GM06990 (cell line): ENCODE measurements at regions not wholly inside any gene's neighbourhood (a gene's known extent, or its start where the extent isn't known, plus 50 kb on each side); places are given as distances from the start of the nearest gene placed in this dataset.

ENCODE experiments used
- DNase-seq: peaks from one replicate; pipeline ENCODE4 v3.0.0-alpha.2; 2011; ENCODE audit not compliant: insufficient read length; ENCODE audit errors: extremely low read depth
- H3K27me3 ChIP-seq: replicated peaks from 2 replicates; pipeline ENCODE4 v1.6.0; 2011; ENCODE audit warnings: low read length; ENCODE audit not compliant: control insufficient read depth, insufficient read depth
- H3K36me3 ChIP-seq: 2 replicates; pipeline ENCODE4 v1.5.1; 2011; ENCODE audit warnings: low read length; ENCODE audit not compliant: control insufficient read depth, insufficient read depth
- H3K4me3 ChIP-seq: replicated peaks from 2 replicates; pipeline ENCODE4 v1.5.1; 2011; ENCODE audit warnings: low read depth, mild to moderate bottlenecking, control low read depth, low read length
- TF ChIP-seq, protein P1 (sequence below): IDR thresholded peaks from 2 replicates; pipeline ENCODE4 v1.5.1; 2011; ENCODE audit warnings: low read length, control low read depth, mild to moderate bottlenecking, inconsistent platforms; ENCODE audit not compliant: insufficient read depth, poor library complexity, severe bottlenecking

- Histone ChIP-seq H3K27me3 (no peaks in the 10 kb centered on the region), H3K4me3 (no peak overlapping the region), H3K36me3 (no peaks in the 10 kb centered on the region)
- TF ChIP-seq, protein P1, sequence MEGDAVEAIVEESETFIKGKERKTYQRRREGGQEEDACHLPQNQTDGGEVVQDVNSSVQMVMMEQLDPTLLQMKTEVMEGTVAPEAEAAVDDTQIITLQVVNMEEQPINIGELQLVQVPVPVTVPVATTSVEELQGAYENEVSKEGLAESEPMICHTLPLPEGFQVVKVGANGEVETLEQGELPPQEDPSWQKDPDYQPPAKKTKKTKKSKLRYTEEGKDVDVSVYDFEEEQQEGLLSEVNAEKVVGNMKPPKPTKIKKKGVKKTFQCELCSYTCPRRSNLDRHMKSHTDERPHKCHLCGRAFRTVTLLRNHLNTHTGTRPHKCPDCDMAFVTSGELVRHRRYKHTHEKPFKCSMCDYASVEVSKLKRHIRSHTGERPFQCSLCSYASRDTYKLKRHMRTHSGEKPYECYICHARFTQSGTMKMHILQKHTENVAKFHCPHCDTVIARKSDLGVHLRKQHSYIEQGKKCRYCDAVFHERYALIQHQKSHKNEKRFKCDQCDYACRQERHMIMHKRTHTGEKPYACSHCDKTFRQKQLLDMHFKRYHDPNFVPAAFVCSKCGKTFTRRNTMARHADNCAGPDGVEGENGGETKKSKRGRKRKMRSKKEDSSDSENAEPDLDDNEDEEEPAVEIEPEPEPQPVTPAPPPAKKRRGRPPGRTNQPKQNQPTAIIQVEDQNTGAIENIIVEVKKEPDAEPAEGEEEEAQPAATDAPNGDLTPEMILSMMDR, result no peak
- no peak for DNase-seq
Measured at GRCh38 chr10:111677759-111678158, 505.8 kb downstream of the GPAM start.

DNA sequence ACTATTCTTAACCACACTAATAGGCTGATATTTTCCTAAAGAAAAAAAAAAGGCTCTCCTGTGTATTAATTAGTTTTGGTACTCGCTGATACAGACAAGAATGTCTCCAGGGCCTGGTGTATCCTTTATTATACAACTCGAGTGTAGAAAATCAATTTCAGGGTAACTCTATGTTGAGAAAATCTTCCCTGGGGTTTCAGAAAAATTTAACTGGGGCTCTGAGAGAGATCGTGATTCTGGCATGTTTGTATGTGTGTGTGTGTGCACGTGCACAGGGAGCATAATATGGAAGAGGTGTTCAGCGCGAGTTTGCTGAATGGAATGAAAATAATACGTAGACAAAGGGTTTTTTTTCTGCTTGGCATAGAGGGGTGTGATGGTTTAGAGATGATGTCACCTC lies 496.8 kb downstream of the GPAM start:
- DNase-seq, result no peak
- no peaks in the 10 kb centered on the region for H3K36me3 ChIP-seq
- TF ChIP-seq, protein P1, result no peak

DNA sequence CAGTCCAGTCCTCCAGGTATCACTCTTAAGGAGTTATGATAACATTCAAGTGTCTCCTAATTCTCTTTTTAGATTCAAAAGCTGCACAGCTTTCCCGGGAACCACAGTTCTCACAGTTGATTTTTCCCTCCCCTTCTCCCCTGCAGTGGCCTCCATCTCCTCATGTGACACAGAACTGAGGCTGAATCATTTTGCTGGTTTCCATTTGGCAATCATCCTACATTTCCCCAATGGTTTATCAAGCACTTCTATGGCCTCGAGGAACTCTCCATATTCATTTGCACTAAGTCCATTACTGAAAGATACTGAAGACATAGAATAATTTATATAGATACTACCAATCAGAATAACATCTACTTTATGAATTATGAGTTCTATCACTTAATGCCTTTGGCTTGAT lies 484.9 kb downstream of the GPAM start:
- Histone ChIP-seq H3K36me3 (no peaks in the 10 kb centered on the region), H3K4me3 (no peak overlapping the region), H3K27me3 (no peaks in the 10 kb centered on the region)
- no peak for DNase-seq
- TF ChIP-seq, protein P1, result no peak

More for the DNA sequence above, 496.8 kb downstream of the GPAM start:
- no peak overlapping the region for H3K4me3 ChIP-seq
- H3K27me3 ChIP-seq, result no peaks in the 10 kb centered on the region

DNA sequence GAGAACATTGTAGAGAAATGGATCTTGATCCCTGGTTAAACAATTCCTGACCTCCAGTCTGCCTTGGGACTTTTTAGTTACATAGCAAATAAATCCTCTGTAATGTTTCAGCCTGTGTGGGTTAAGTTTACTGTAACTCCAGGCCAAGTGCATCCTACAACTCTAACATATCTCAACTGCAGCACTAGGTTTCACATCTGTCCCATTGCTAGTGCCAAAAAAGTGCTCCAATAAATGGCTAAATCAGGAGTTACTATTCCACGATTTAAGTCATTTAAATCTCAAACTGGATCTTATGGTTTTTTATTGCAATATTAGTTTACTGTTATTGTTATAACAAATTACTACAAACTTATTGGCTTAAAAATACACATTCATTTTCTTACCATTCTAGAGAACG lies 479.6 kb downstream of the GPAM start:
- H3K27me3 ChIP-seq, result no peaks in the 10 kb centered on the region
- TF ChIP-seq, protein P1, result no peak
- H3K4me3 ChIP-seq, result no peak overlapping the region
- no peak for DNase-seq
- H3K36me3 ChIP-seq, result no peaks in the 10 kb centered on the region

GRCh38 chr10:111705021-111705420 lies 478.5 kb downstream of the GPAM start:
- Histone ChIP-seq H3K4me3 (no peak overlapping the region), H3K27me3 (no peaks in the 10 kb centered on the region), H3K36me3 (no peaks in the 10 kb centered on the region)
- no peak for DNase-seq
- TF ChIP-seq, protein P1, result no peak

DNA sequence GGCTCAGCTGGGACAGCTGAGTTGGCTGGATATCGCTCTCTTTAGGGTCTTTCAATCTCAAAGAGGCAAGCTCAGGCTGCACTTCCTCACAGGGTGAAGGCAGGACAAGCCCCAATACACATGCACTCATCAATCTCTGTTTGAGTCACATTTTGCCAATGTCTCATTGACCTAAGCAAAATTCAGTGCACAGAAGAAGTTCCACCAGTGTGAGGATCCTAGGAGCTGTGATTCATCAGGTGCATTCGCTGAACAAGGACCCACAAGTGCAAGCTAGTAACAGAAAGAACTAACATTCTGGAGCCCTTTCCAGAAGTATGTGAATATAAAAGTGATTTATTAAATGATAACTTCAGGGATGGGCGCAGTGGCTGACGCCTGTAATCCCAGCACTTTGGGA lies 477.2 kb downstream of the GPAM start:
- TF ChIP-seq, protein P1, result no peak
- DNase-seq, result no peak
- Histone ChIP-seq H3K36me3 (no peaks in the 10 kb centered on the region), H3K27me3 (no peaks in the 10 kb centered on the region), H3K4me3 (no peak overlapping the region)
